ENCODE measurements at regions not wholly inside any gene's neighbourhood (a gene's known extent, or its start where the extent isn't known, plus 50 kb on each side); places are given as distances from the start of the nearest gene placed in this dataset.

- no peaks in the 10 kb centered on the region for H4K20me1 ChIP-seq (replicated peaks in 1 of 2; ENCODE audit: control insufficient read depth in 1 of 2, insufficient read depth in 2 of 2, low read length in 2 of 2)
- no peaks in the 10 kb centered on the region for H3K23me2 ChIP-seq (ENCODE audit: low read depth, low read length)
- H3K14ac ChIP-seq (ENCODE audit: insufficient read length), result no peak overlapping the region
- FAIRE-seq (no peak), DNase-seq (ENCODE audit: low read depth in 1 of 2, low spot score in 2 of 2) (no peak)
- no peak for TF ChIP-seq RAD21 (IDR thresholded peaks at IDR 0.05 in 1 of 2, conservative IDR thresholded peaks at IDR 0.05 in 1 of 2; ENCODE audit: low read depth in 2 of 2, low read length in 2 of 2)
- no peak for TF ChIP-seq CHD2 (IDR thresholded peaks at IDR 0.05; ENCODE audit: low read length)
- TF ChIP-seq KDM4A (IDR thresholded peaks at IDR 0.05; ENCODE audit: low read depth, low read length, severe bottlenecking), result no peak
- TF ChIP-seq YY1 (IDR thresholded peaks at IDR 0.05; ENCODE audit: low read depth, low read length), result no peak
- no peak for TF ChIP-seq ZNF274 (IDR thresholded peaks at IDR 0.05; ENCODE audit: borderline replicate concordance, extremely low read depth, low read length)
- no peak for TF ChIP-seq GABPA (IDR thresholded peaks at IDR 0.05; ENCODE audit: borderline replicate concordance, insufficient read depth, low read length)
- TF ChIP-seq CBX8 (IDR thresholded peaks at IDR 0.05; ENCODE audit: borderline replicate concordance, low read depth, low read length), result no peak
- TF ChIP-seq FOSL1 (IDR thresholded peaks at IDR 0.05; ENCODE audit: insufficient read depth, low read depth, low read length), result no peak
- no peak for TF ChIP-seq RFX5 (IDR thresholded peaks at IDR 0.05; ENCODE audit: borderline replicate concordance, low read depth, low read length)
- TF ChIP-seq CBX5 (IDR thresholded peaks at IDR 0.05; ENCODE audit: low read depth, low read length), result no peak
- no peak for TF ChIP-seq SIRT6 (IDR thresholded peaks at IDR 0.05; ENCODE audit: low read length)
- TF ChIP-seq JUN (IDR thresholded peaks at IDR 0.05; ENCODE audit: low read depth, low read length), result no peak
- no peak for TF ChIP-seq POLR2AphosphoS5 (IDR thresholded peaks at IDR 0.05; ENCODE audit: low read depth, low read length)
- no peaks in the 10 kb centered on the region for H3K36me3 ChIP-seq (ENCODE audit: control insufficient read depth in 2 of 4, insufficient read depth in 4 of 4, low read length in 3 of 4)
- ChIA-PET POLR2A (ENCODE audit: partially characterized antibody) (no interaction called here), CTCF (ENCODE audit: partially characterized antibody) (interaction anchor here (0.7 to 1.2 kb wide), 3 partner anchors 13 to 35 kb away, joined by 3 to 5 read pairs (median 3); no protein-coding TSS in a partner anchor)
- H2BK15ac ChIP-seq (ENCODE audit: low read length), result no peak overlapping the region
- H3K27me3 ChIP-seq (replicated peaks in 1 of 4; ENCODE audit: control insufficient read depth in 3 of 4, extremely low read depth in 1 of 4, insufficient read depth in 3 of 4, low read length in 3 of 4), result no peaks in the 10 kb centered on the region
- H4K5ac ChIP-seq (ENCODE audit: insufficient read length, low read depth, low read length), result no peak overlapping the region
- WGBS, 2 experiments (ENCODE audit: extremely low coverage in 1 of 2, insufficient coverage in 1 of 2, insufficient read length in 1 of 2, insufficient replicate concordance in 2 of 2, low coverage in 1 of 2, low lambda C conversion rate in 2 of 2, missing lambda C conversion rate in 1 of 2), result 95% methylated on average over 15 of the region's 19 CpGs; no CpG with 5 or more reads in 1 of the 2 experiments
- H3K79me1 ChIP-seq (ENCODE audit: low read depth, low read length), result no peaks in the 10 kb centered on the region
- H2AK5ac ChIP-seq (ENCODE audit: low read depth, low read length), result no peak overlapping the region
- no peak overlapping the region for H3K4ac ChIP-seq (replicated peaks; ENCODE audit: insufficient read length, low read depth, low read length)
- no peak overlapping the region for H3K9ac ChIP-seq (replicated peaks in 1 of 4; ENCODE audit: extremely low read depth in 1 of 4, low read depth in 3 of 4, low read length in 3 of 4)
- peaks cover 6 to 13% of the 10 kb centered on the region in 2 experiments; a peak in 2 of 4 replicates for H3K9me3 ChIP-seq (ENCODE audit: insufficient read depth in 2 of 2, low read depth in 1 of 2, low read length in 1 of 2)
- H2BK5ac ChIP-seq (ENCODE audit: low read depth, low read length), result no peak overlapping the region
- no peak overlapping the region for H2AFZ ChIP-seq (ENCODE audit: low read length)
- H3K23ac ChIP-seq (ENCODE audit: insufficient read length), result no peak overlapping the region
- H3K18ac ChIP-seq (ENCODE audit: extremely low read depth, low read length), result no peak overlapping the region
- H2BK120ac ChIP-seq (replicated peaks; ENCODE audit: low read depth, low read length), result no peak overlapping the region
- H2BK12ac ChIP-seq (ENCODE audit: low read depth, low read length), result no peak overlapping the region
- no peak overlapping the region for H2BK20ac ChIP-seq (ENCODE audit: low read length)
- no peak overlapping the region for H4K8ac ChIP-seq (ENCODE audit: extremely low read depth, insufficient read depth, low read length)
- no peak overlapping the region for H3K56ac ChIP-seq (replicated peaks; ENCODE audit: insufficient read length, low read depth, low read length)
- no peak overlapping the region for H3K27ac ChIP-seq (ENCODE audit: low read depth, low read length)
- no peaks in the 10 kb centered on the region for H3K79me2 ChIP-seq (ENCODE audit: control insufficient read depth in 1 of 2, insufficient read depth in 2 of 2, low read length in 2 of 2)
- H3K4me1 ChIP-seq (replicated peaks in 1 of 4; ENCODE audit: control insufficient read depth in 3 of 4, insufficient read depth in 4 of 4, low read length in 3 of 4), result no peaks in the 10 kb centered on the region; a peak in 1 of 7 replicates
- H4K91ac ChIP-seq (replicated peaks; ENCODE audit: insufficient read length, low read length), result no peak overlapping the region
- H3K4me2 ChIP-seq (ENCODE audit: insufficient read depth in 1 of 2, low read depth in 2 of 2, low read length in 2 of 2), result no peak overlapping the region
- no peak overlapping the region for H3K4me3 ChIP-seq (ENCODE audit: extremely low read depth in 1 of 4, insufficient read depth in 2 of 4, low read depth in 3 of 4, low read length in 4 of 4)
These were observed 60.2 kb upstream of the ZNF469 start for GRCh38 chr16:88322500-88322970.

Data from H1 (cell line).